GM23248 (cell line): ENCODE measurements at regions not wholly inside any gene's neighbourhood (a gene's known extent, or its start where the extent isn't known, plus 50 kb on each side); places are given as distances from the start of the nearest gene placed in this dataset.

ENCODE experiments used
- DNase-seq: peaks from one replicate; pipeline ENCODE4 v3.0.0-alpha.2; 2015
- H2AFZ ChIP-seq: fragments of 200-600 bp; sonication (generic); 2 replicates; pipeline ENCODE4 v1.6.1; 2016; ENCODE audit warnings: antibody characterized with exemption
- H3F3A ChIP-seq: fragments of 200-600 bp; sonication (generic); 2 replicates; pipeline ENCODE4 v1.6.1; 2016; ENCODE audit warnings: mild to moderate bottlenecking, antibody characterized with exemption, mixed run types; ENCODE audit not compliant: insufficient read depth
- H3K27ac ChIP-seq: fragments of 200-600 bp; sonication (generic); 2 replicates; pipeline ENCODE4 v1.5.1; 2016; ENCODE audit warnings: mild to moderate bottlenecking
- H3K27me3 ChIP-seq: fragments of 200-600 bp; sonication (generic); replicated peaks from 2 replicates; pipeline ENCODE4 v1.6.1; 2016; ENCODE audit warnings: mild to moderate bottlenecking; ENCODE audit not compliant: insufficient read depth
- H3K36me3 ChIP-seq: fragments of 200-600 bp; sonication (generic); 2 replicates; pipeline ENCODE4 v1.6.1; 2016; ENCODE audit warnings: low read depth, mild to moderate bottlenecking
- H3K4me1 ChIP-seq: fragments of 200-600 bp; sonication (generic); 2 replicates; pipeline ENCODE4 v1.6.1; 2016; ENCODE audit warnings: mild to moderate bottlenecking; ENCODE audit not compliant: insufficient read depth
- H3K4me2 ChIP-seq: fragments of 200-600 bp; sonication (generic); one replicate; pipeline ENCODE4 v1.6.1; 2016; ENCODE audit warnings: mild to moderate bottlenecking; ENCODE audit not compliant: unreplicated experiment
- H3K4me3 ChIP-seq: fragments of 200-600 bp; sonication (generic); 2 replicates; pipeline ENCODE4 v1.5.1; 2016; ENCODE audit warnings: mild to moderate bottlenecking
- H3K79me2 ChIP-seq: fragments of 200-600 bp; sonication (generic); 2 replicates; pipeline ENCODE4 v1.6.1; 2016; ENCODE audit warnings: mild to moderate bottlenecking; ENCODE audit not compliant: insufficient read depth
- H3K9ac ChIP-seq: fragments of 200-600 bp; sonication (generic); 2 replicates; pipeline ENCODE4 v1.6.1; 2016; ENCODE audit warnings: mild to moderate bottlenecking
- H3K9me2 ChIP-seq: fragments of 200-600 bp; sonication (generic); 2 replicates; pipeline ENCODE4 v1.6.1; 2016; ENCODE audit warnings: mixed run types, mild to moderate bottlenecking, moderate library complexity; ENCODE audit not compliant: insufficient read depth
- H3K9me3 ChIP-seq: fragments of 200-600 bp; sonication (generic); one replicate; pipeline ENCODE4 v1.6.1; 2017; ENCODE audit warnings: low read depth
- H4K20me1 ChIP-seq: fragments of 200-600 bp; sonication (generic); 2 replicates; pipeline ENCODE4 v1.6.0; 2016; ENCODE audit not compliant: insufficient read depth
- EZH2 ChIP-seq: fragments of 200-600 bp; sonication (generic); IDR thresholded peaks from 2 replicates; pipeline ENCODE4 v1.6.1; 2018; ENCODE audit warnings: antibody characterized with exemption, mild to moderate bottlenecking; ENCODE audit not compliant: insufficient read depth, poor library complexity, severe bottlenecking
- EZH2phosphoT487 ChIP-seq: fragments of 200-600 bp; sonication (generic); IDR thresholded peaks from 2 replicates; pipeline ENCODE4 v1.6.1; 2018; ENCODE audit warnings: antibody characterized with exemption, moderate library complexity, mild to moderate bottlenecking, low read depth; ENCODE audit not compliant: insufficient read depth
- WGBS, 2 experiments: methylation state at CpG; one replicate each; pipeline ENCODE4 v1.1.6; 2015 to 2017; ENCODE audit warnings: low lambda C conversion rate in 2 of 2, low coverage in 1 of 2; ENCODE audit errors: missing lambda C conversion rate in 2 of 2; 5-methylcytosine and 5-hydroxymethylcytosine counted together
- in situ Hi-C: fragments of 300-500 bp; cut with MboI; formaldehyde crosslinking; loops from 2 replicates; pipeline ENCODE4 v1.15.0; 2020

GRCh38 chr2:107553046-107553445 is 273.6 kb upstream of the RGPD4 start:
- Histone ChIP-seq H3K9me2 (no peaks in the 10 kb centered on the region; the same call in 1 of the 2 replicates), H3K4me2 (no peak overlapping the region), H3K9ac (no peak overlapping the region), H3K27me3 (no peaks in the 10 kb centered on the region), H4K20me1 (no peaks in the 10 kb centered on the region), H3F3A (no peaks in the 10 kb centered on the region), H3K4me3 (no peak overlapping the region), H3K79me2 (no peaks in the 10 kb centered on the region), H3K4me1 (no peaks in the 10 kb centered on the region), H3K9me3 (no peaks in the 10 kb centered on the region), H2AFZ (no peak overlapping the region), H3K36me3 (no peaks in the 10 kb centered on the region), H3K27ac (no peak overlapping the region)
- in situ Hi-C loops: no loop called here
- TF ChIP-seq EZH2 (no peak), EZH2phosphoT487 (no peak)
- no peak for DNase-seq
- WGBS, 2 experiments: 34 to 46% methylated on average over 2 of the region's 2 CpGs

- in situ Hi-C loops: no loop called here
- Histone ChIP-seq H3K9me2 (no peaks in the 10 kb centered on the region; the same call in 1 of the 2 replicates), H3K27ac (no peak overlapping the region), H3K36me3 (no peaks in the 10 kb centered on the region), H3K79me2 (no peaks in the 10 kb centered on the region), H3K4me3 (no peak overlapping the region), H3K4me1 (no peaks in the 10 kb centered on the region), H3F3A (no peaks in the 10 kb centered on the region), H3K9me3 (no peaks in the 10 kb centered on the region), H2AFZ (no peak overlapping the region), H3K27me3 (no peaks in the 10 kb centered on the region), H3K4me2 (no peak overlapping the region), H3K9ac (no peak overlapping the region), H4K20me1 (no peaks in the 10 kb centered on the region)
- peak; percentile 40 for DNase-seq
- 53 to 58% methylated on average over 5 of the region's 5 CpGs for WGBS, 2 experiments
- TF ChIP-seq EZH2phosphoT487 (no peak), EZH2 (no peak)
Measured at GRCh38 chr2:107553539-107553938, 273.2 kb upstream of the RGPD4 start.

GRCh38 chr2:107556038-107556627 is 270.6 kb upstream of the RGPD4 start:
- no peaks in the 10 kb centered on the region for H3F3A ChIP-seq
- H3K9me2 ChIP-seq: no peaks in the 10 kb centered on the region; the same call in 1 of the 2 replicates
- no peaks in the 10 kb centered on the region for H3K36me3 ChIP-seq
- no peaks in the 10 kb centered on the region for H4K20me1 ChIP-seq
- no peaks in the 10 kb centered on the region for H3K79me2 ChIP-seq
- no peak overlapping the region for H3K9ac ChIP-seq
- H3K9me3 ChIP-seq: no peaks in the 10 kb centered on the region
- no peak overlapping the region for H2AFZ ChIP-seq
- H3K27me3 ChIP-seq: no peaks in the 10 kb centered on the region
- H3K4me2 ChIP-seq: no peak overlapping the region
- no peaks in the 10 kb centered on the region for H3K4me1 ChIP-seq
- H3K27ac ChIP-seq: no peak overlapping the region
- in situ Hi-C loops: no loop called here
- DNase-seq: no peak
- H3K4me3 ChIP-seq: no peak overlapping the region
- 16 to 20% methylated on average over 5 of the region's 5 CpGs for WGBS, 2 experiments
- TF ChIP-seq EZH2phosphoT487: no peak
- no peak for TF ChIP-seq EZH2

GRCh38 chr2:107558295-107558694 is 268.4 kb upstream of the RGPD4 start:
- no peaks in the 10 kb centered on the region for H3K36me3 ChIP-seq
- H3K27ac ChIP-seq: no peak overlapping the region
- no peak overlapping the region for H2AFZ ChIP-seq
- no peaks in the 10 kb centered on the region for H3K79me2 ChIP-seq
- H3K9me2 ChIP-seq: no peaks in the 10 kb centered on the region; the same call in 1 of the 2 replicates
- DNase-seq: no peak
- H3K9me3 ChIP-seq: no peaks in the 10 kb centered on the region
- WGBS, 2 experiments: 67 to 72% methylated on average over 3 of the region's 3 CpGs
- H3K4me3 ChIP-seq: no peak overlapping the region
- no peaks in the 10 kb centered on the region for H4K20me1 ChIP-seq
- no peak overlapping the region for H3K4me2 ChIP-seq
- no peaks in the 10 kb centered on the region for H3F3A ChIP-seq
- TF ChIP-seq EZH2: no peak
- no peak for TF ChIP-seq EZH2phosphoT487
- no peaks in the 10 kb centered on the region for H3K27me3 ChIP-seq
- in situ Hi-C loops: no loop called here
- no peaks in the 10 kb centered on the region for H3K4me1 ChIP-seq
- H3K9ac ChIP-seq: no peak overlapping the region
